WTC11 (cell line): ENCODE measurements at regions not wholly inside any gene's neighbourhood (a gene's known extent, or its start where the extent isn't known, plus 50 kb on each side); places are given as distances from the start of the nearest gene placed in this dataset.

Experiments used
- ATAC-seq: fragments of 200-7000 bp; cut with Tn5 transposase; 2 replicates; pipeline ENCODE4 v1.10.0; 2021; ENCODE audit warnings: mild to moderate bottlenecking, moderate library complexity
- CTCF ChIA-PET: fragments of 300-600 bp; sonication (Branson Sonifier 250); formaldehyde crosslinking; loops from one replicate; lab custom pipeline; 2021; ENCODE audit warnings: antibody characterized with exemption; lab: Charles Lee
- POLR2A ChIA-PET: fragments of 350-600 bp; sonication (Branson Sonifier 250); formaldehyde crosslinking; loops from one replicate; lab custom pipeline; 2021; ENCODE audit warnings: antibody characterized with exemption; lab: Charles Lee
- DNase-seq: peaks from one replicate; pipeline ENCODE4 v3.0.0; 2021; ENCODE audit warnings: low spot score
- H3K27ac Mint-ChIP-seq: 2 replicates; pipeline ENCODE4 v1.8.0; 2021; ENCODE audit warnings: mixed read lengths
- H3K27me3 Mint-ChIP-seq: 2 replicates; pipeline ENCODE4 v1.8.0; 2021; ENCODE audit warnings: low read depth, mild to moderate bottlenecking, moderate library complexity, mixed read lengths
- H3K36me3 Mint-ChIP-seq: 2 replicates; pipeline ENCODE4 v1.8.0; 2021; ENCODE audit warnings: mixed read lengths
- H3K4me1 Mint-ChIP-seq: 2 replicates; pipeline ENCODE4 v1.8.0; 2022; ENCODE audit warnings: mixed read lengths
- H3K4me3 Mint-ChIP-seq: 2 replicates; pipeline ENCODE4 v1.8.0; 2021; ENCODE audit warnings: mild to moderate bottlenecking, moderate library complexity, mixed read lengths
- H3K9me3 Mint-ChIP-seq: 2 replicates; pipeline ENCODE4 v1.8.0; 2021; ENCODE audit warnings: mixed read lengths
- AFF4 ChIP-seq: sonication (generic); formaldehyde crosslinking; IDR thresholded peaks from 2 replicates; pipeline ENCODE4 v1.8.1; 2023; ENCODE audit warnings: mild to moderate bottlenecking, missing genetic modification reagents, borderline replicate concordance
- EMX1 ChIP-seq: fragments of 250-450 bp; sonication (Bioruptor Pico); IDR thresholded peaks from 2 replicates; pipeline ENCODE4 v1.8.0; 2021; ENCODE audit warnings: mild to moderate bottlenecking
- ERG ChIP-seq: fragments of 250-450 bp; sonication (Bioruptor Pico); IDR thresholded peaks from 2 replicates; pipeline ENCODE4 v1.8.0; 2021; ENCODE audit warnings: mild to moderate bottlenecking
- ESRRA ChIP-seq: sonication (generic); formaldehyde crosslinking; IDR thresholded peaks from 2 replicates; pipeline ENCODE4 v1.8.1; 2022; ENCODE audit warnings: mild to moderate bottlenecking, missing genetic modification reagents, borderline replicate concordance
- FOXK1 ChIP-seq: sonication (generic); formaldehyde crosslinking; IDR thresholded peaks from 2 replicates; pipeline ENCODE4 v1.8.0; 2022; ENCODE audit warnings: mild to moderate bottlenecking, moderate library complexity, missing genetic modification reagents
- FOXP1 ChIP-seq: sonication (generic); formaldehyde crosslinking; IDR thresholded peaks from 2 replicates; pipeline ENCODE4 v1.8.0; 2022; ENCODE audit warnings: missing genetic modification reagents, mild to moderate bottlenecking, moderate library complexity, borderline replicate concordance
- GABPB1 ChIP-seq: sonication (generic); formaldehyde crosslinking; IDR thresholded peaks from 2 replicates; pipeline ENCODE4 v1.8.1; 2023; ENCODE audit warnings: mild to moderate bottlenecking, missing genetic modification reagents
- HMGA2 ChIP-seq: fragments of 250-450 bp; sonication (Bioruptor Pico); IDR thresholded peaks from 2 replicates; pipeline ENCODE4 v1.4.0; 2021; ENCODE audit warnings: mild to moderate bottlenecking, moderate library complexity
- HMGXB4 ChIP-seq: sonication (generic); formaldehyde crosslinking; IDR thresholded peaks from 2 replicates; pipeline ENCODE4 v1.8.1; 2023; ENCODE audit warnings: mild to moderate bottlenecking, moderate library complexity, missing genetic modification reagents
- KAT7 ChIP-seq: sonication (generic); formaldehyde crosslinking; IDR thresholded peaks from 2 replicates; pipeline ENCODE4 v1.8.1; 2023; ENCODE audit warnings: missing genetic modification reagents, mild to moderate bottlenecking, borderline replicate concordance
- MYBL2 ChIP-seq: sonication (generic); formaldehyde crosslinking; IDR thresholded peaks from 2 replicates; pipeline ENCODE4 v1.8.1; 2023; ENCODE audit warnings: mild to moderate bottlenecking, moderate library complexity, missing genetic modification reagents
- OVOL2 ChIP-seq: fragments of 250-450 bp; sonication (Bioruptor Pico); IDR thresholded peaks from 2 replicates; pipeline ENCODE4 v1.9.0; 2021; ENCODE audit warnings: mild to moderate bottlenecking, borderline replicate concordance
- TP53 ChIP-seq: sonication (generic); formaldehyde crosslinking; IDR thresholded peaks from 2 replicates; pipeline ENCODE4 v1.8.1; 2023; ENCODE audit warnings: mild to moderate bottlenecking, missing genetic modification reagents
- ZBTB43 ChIP-seq: sonication (generic); formaldehyde crosslinking; IDR thresholded peaks from 2 replicates; pipeline ENCODE4 v1.8.1; 2023; ENCODE audit warnings: mild to moderate bottlenecking, missing genetic modification reagents
- ZNF138 ChIP-seq: sonication (generic); formaldehyde crosslinking; conservative IDR thresholded peaks from 2 replicates; pipeline ENCODE4 v1.8.1; 2022; ENCODE audit warnings: mild to moderate bottlenecking, moderate library complexity, missing genetic modification reagents
- TF ChIP-seq, protein P1 (sequence below): sonication (generic); formaldehyde crosslinking; IDR thresholded peaks from 2 replicates; pipeline ENCODE4 v1.8.1; 2023; ENCODE audit warnings: mild to moderate bottlenecking, missing genetic modification reagents, moderate library complexity
- TF ChIP-seq, protein P2 (sequence below): sonication (generic); formaldehyde crosslinking; IDR thresholded peaks from 2 replicates; pipeline ENCODE4 v1.8.1; 2022; ENCODE audit warnings: missing genetic modification reagents, borderline replicate concordance
- TF ChIP-seq, protein P3 (sequence below): sonication (generic); formaldehyde crosslinking; IDR thresholded peaks from 2 replicates; pipeline ENCODE4 v1.8.0; 2022; ENCODE audit warnings: mild to moderate bottlenecking, missing genetic modification reagents
- TF ChIP-seq, protein P4 (sequence below): sonication (generic); formaldehyde crosslinking; conservative IDR thresholded peaks from 2 replicates; pipeline ENCODE4 v1.8.1; 2023; ENCODE audit warnings: mild to moderate bottlenecking, low read depth, missing genetic modification reagents, moderate library complexity

- ChIA-PET POLR2A (interaction anchor here (1.0 to 7.9 kb wide), 14 partner anchors 9 to 950 kb away, joined by 3 to 471 read pairs (median 98); a partner anchor contains a TSS), CTCF (interaction anchor here (0.7 to 3.2 kb wide), 3 partner anchors 9 to 19 kb away, joined by 4 to 14 read pairs (median 4); a partner anchor contains a TSS)
- ATAC-seq: no peak
- peak overlapping the region; percentile 99 for H3K27ac Mint-ChIP-seq
- H3K4me1 Mint-ChIP-seq: peaks cover 30% of the 10 kb centered on the region
- H3K9me3 Mint-ChIP-seq: no peaks in the 10 kb centered on the region
- no peaks in the 10 kb centered on the region for H3K27me3 Mint-ChIP-seq
- peak overlapping the region; percentile 99 for H3K4me3 Mint-ChIP-seq
- peaks cover 14% of the 10 kb centered on the region for H3K36me3 Mint-ChIP-seq
- DNase-seq: no peak
- no peak for TF ChIP-seq TP53 (CRISPR knock-in tag)
- TF ChIP-seq ZNF138 (CRISPR knock-in tag): no peak
- no peak for TF ChIP-seq OVOL2 (CRISPR knock-in tag)
- TF ChIP-seq EMX1 (CRISPR knock-in tag): no peak
- TF ChIP-seq ESRRA (CRISPR knock-in tag): no peak
- no peak for TF ChIP-seq FOXK1 (CRISPR knock-in tag)
- no peak for TF ChIP-seq KAT7 (CRISPR knock-in tag)
- TF ChIP-seq ZBTB43 (CRISPR knock-in tag): no peak
- no peak for TF ChIP-seq FOXP1 (CRISPR knock-in tag)
- no peak for TF ChIP-seq HMGA2 (CRISPR knock-in tag)
- TF ChIP-seq, protein P1, sequence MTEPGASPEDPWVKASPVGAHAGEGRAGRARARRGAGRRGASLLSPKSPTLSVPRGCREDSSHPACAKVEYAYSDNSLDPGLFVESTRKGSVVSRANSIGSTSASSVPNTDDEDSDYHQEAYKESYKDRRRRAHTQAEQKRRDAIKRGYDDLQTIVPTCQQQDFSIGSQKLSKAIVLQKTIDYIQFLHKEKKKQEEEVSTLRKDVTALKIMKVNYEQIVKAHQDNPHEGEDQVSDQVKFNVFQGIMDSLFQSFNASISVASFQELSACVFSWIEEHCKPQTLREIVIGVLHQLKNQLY (CRISPR knock-in tag): no peak
- no peak for TF ChIP-seq MYBL2 (CRISPR knock-in tag)
- TF ChIP-seq AFF4: no peak
- TF ChIP-seq, protein P2, sequence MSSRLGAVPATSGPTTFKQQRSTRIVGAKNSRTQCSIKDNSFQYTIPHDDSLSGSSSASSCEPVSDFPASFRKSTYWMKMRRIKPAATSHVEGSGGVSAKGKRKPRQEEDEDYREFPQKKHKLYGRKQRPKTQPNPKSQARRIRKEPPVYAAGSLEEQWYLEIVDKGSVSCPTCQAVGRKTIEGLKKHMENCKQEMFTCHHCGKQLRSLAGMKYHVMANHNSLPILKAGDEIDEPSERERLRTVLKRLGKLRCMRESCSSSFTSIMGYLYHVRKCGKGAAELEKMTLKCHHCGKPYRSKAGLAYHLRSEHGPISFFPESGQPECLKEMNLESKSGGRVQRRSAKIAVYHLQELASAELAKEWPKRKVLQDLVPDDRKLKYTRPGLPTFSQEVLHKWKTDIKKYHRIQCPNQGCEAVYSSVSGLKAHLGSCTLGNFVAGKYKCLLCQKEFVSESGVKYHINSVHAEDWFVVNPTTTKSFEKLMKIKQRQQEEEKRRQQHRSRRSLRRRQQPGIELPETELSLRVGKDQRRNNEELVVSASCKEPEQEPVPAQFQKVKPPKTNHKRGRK: no peak
Observed at GRCh38 chr6:26194816-26195375, 107.7 kb downstream of the HFE start.

DNA sequence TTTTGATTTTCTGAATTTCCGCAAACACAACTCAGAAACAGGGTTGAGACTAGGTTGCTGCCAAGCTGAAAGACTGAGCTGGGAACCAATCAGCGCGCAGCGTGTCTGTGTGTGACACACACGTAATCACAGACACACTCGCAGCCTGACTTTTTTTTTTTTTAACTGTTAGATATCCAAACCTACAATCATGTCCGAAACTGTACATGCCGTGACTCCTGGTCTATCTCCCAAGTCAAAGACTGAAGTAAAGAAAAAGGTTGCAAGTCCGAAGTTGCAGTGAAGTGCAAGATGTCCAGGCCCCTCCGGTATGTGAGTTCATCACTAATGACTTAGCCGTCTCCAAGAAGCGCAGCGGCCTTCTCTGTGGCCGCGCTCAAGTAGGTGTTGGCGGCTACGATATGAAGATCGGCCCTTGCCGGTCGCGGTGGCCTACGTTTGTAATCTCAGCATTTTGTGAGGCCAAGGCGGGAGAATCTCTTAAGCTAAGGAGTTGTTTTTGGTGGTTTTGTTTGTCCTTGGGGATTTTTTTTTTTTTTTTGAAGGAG is 108.2 kb downstream of the HFE start:
- Mint-ChIP-seq H3K36me3 (peaks cover 14% of the 10 kb centered on the region), H3K9me3 (no peaks in the 10 kb centered on the region), H3K27me3 (no peaks in the 10 kb centered on the region), H3K4me3 (peak overlapping the region; percentile 99), H3K4me1 (peaks cover 29% of the 10 kb centered on the region), H3K27ac (peak overlapping the region; percentile 99)
- ATAC-seq (peak; percentile 7), DNase-seq (no peak)
- ChIA-PET POLR2A (interaction anchor here (0.8 to 7.9 kb wide), 20 partner anchors 9 to 950 kb away, joined by 3 to 471 read pairs (median 43); a partner anchor contains a TSS), CTCF (interaction anchor here (0.7 to 3.2 kb wide), 3 partner anchors 10 to 19 kb away, joined by 4 to 14 read pairs (median 4); a partner anchor contains a TSS)
- TF ChIP-seq HMGXB4 (CRISPR knock-in tag): no peak
- TF ChIP-seq GABPB1: no peak
- TF ChIP-seq ERG: peak; percentile 44; the same call in 1 of the 2 replicates
- TF ChIP-seq, protein P3, sequence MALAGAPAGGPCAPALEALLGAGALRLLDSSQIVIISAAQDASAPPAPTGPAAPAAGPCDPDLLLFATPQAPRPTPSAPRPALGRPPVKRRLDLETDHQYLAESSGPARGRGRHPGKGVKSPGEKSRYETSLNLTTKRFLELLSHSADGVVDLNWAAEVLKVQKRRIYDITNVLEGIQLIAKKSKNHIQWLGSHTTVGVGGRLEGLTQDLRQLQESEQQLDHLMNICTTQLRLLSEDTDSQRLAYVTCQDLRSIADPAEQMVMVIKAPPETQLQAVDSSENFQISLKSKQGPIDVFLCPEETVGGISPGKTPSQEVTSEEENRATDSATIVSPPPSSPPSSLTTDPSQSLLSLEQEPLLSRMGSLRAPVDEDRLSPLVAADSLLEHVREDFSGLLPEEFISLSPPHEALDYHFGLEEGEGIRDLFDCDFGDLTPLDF: no peak
- TF ChIP-seq, protein P4, sequence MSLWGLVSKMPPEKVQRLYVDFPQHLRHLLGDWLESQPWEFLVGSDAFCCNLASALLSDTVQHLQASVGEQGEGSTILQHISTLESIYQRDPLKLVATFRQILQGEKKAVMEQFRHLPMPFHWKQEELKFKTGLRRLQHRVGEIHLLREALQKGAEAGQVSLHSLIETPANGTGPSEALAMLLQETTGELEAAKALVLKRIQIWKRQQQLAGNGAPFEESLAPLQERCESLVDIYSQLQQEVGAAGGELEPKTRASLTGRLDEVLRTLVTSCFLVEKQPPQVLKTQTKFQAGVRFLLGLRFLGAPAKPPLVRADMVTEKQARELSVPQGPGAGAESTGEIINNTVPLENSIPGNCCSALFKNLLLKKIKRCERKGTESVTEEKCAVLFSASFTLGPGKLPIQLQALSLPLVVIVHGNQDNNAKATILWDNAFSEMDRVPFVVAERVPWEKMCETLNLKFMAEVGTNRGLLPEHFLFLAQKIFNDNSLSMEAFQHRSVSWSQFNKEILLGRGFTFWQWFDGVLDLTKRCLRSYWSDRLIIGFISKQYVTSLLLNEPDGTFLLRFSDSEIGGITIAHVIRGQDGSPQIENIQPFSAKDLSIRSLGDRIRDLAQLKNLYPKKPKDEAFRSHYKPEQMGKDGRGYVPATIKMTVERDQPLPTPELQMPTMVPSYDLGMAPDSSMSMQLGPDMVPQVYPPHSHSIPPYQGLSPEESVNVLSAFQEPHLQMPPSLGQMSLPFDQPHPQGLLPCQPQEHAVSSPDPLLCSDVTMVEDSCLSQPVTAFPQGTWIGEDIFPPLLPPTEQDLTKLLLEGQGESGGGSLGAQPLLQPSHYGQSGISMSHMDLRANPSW (CRISPR knock-in tag): no peak
